Activated T-helper 1 cell treated with anti-CD3 and anti-CD28 coated beads, Interleukin-12 subunit alpha, Interleukin-12 subunit beta, Interleukin-2, Interleukin-4 antibody, amounts not matched to agents 30 ng/mL and 10 ng/mL and 1 ng/mL, durations not matched to agents 14 hours and 24 hours and 36 hours (primary cell): ENCODE measurements at regions not wholly inside any gene's neighbourhood (a gene's known extent, or its start where the extent isn't known, plus 50 kb on each side); places are given as distances from the start of the nearest gene placed in this dataset.
"Not testable (repeated sequence)": the region's sequence is repeated elsewhere in the genome, so short reads cannot be mapped to it uniquely, and the experiment has no call there.

Experiments used
- DNase-seq: peaks from one replicate; pipeline ENCODE4 v3.0.0; 2021; ENCODE audit warnings: low spot score
- H3K27ac Mint-ChIP-seq: one replicate; pipeline ENCODE4 v1.8.0; 2021; ENCODE audit warnings: mild to moderate bottlenecking, mixed read lengths
- H3K27me3 Mint-ChIP-seq: one replicate; pipeline ENCODE4 v1.8.0; 2022; ENCODE audit warnings: mild to moderate bottlenecking, moderate library complexity, mixed read lengths; ENCODE audit not compliant: insufficient read depth
- H3K36me3 Mint-ChIP-seq: one replicate; pipeline ENCODE4 v1.8.0; 2021; ENCODE audit warnings: low read depth, mixed read lengths
- H3K4me1 Mint-ChIP-seq: one replicate; pipeline ENCODE4 v1.8.0; 2021; ENCODE audit warnings: low read depth, mixed read lengths
- H3K4me3 Mint-ChIP-seq: one replicate; pipeline ENCODE4 v1.8.0; 2021; ENCODE audit warnings: mild to moderate bottlenecking, moderate library complexity, mixed read lengths
- H3K9me3 Mint-ChIP-seq: one replicate; pipeline ENCODE4 v1.8.0; 2021; ENCODE audit warnings: mixed read lengths
- intact Hi-C: fragments of 100-400 bp; cut with micrococcal nuclease; formaldehyde crosslinking; loops from one replicate; pipeline ENCODE4 v1.15.1; 2024

DNA sequence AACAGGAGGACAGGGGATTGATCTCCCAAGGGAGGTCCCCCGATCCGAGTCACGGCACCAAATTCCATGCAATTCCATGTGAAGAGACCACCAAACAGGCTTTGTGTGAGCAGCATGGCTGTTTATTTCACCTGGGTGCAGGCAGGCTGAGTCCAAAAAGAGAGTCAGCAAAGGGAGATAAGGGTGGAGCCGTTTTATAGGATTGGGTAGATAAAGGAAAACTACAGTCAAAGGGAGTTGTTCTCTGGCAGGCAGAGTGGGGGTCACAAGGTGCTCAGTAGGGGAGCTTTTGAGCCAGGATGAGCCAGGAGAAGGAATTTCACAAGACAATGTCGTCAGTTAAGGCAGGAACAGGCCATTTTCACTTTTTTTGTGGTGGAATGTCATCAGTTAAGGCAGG lies 752.7 kb downstream of the GALC start:
- H3K27ac Mint-ChIP-seq, H3K4me3 Mint-ChIP-seq, H3K27me3 Mint-ChIP-seq, intact Hi-C loops, DNase-seq, H3K4me1 Mint-ChIP-seq, H3K36me3 Mint-ChIP-seq: not testable (repeated sequence)
- peaks cover 25% of the 10 kb centered on the region for H3K9me3 Mint-ChIP-seq

DNA sequence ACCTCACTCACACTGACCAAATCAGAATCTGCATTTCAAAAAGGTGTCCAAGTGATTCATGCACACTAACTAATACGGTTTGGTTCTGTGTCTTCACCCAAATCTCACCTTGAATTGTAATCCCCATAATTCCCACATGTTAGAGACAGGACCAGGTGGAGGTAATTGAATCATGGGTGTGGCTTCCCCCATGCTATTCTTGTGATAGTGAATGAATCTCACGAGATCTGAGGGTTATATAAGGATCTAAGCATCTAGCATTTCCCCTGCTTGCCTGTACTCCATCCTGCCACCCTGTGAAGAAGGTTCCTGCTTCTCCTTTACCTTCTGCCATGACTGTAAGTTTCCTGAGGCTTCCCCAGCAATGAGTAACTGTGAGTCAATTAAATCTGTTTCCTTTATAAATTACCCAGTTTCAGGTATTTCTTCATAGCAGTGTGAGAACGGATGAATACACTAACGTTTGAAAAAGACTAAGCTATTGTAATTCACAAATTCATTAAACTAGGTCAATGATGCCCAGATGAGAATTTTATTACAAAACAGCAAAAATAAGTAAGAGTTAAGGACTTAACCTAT lies 759.1 kb downstream of the GALC start:
- intact Hi-C loops = no loop called here
- H3K9me3 Mint-ChIP-seq = peaks cover 34% of the 10 kb centered on the region
- no peaks in the 10 kb centered on the region for H3K27me3 Mint-ChIP-seq
- H3K27ac Mint-ChIP-seq = no peak overlapping the region
- no peak overlapping the region for H3K4me3 Mint-ChIP-seq
- H3K36me3 Mint-ChIP-seq = no peaks in the 10 kb centered on the region
- no peaks in the 10 kb centered on the region for H3K4me1 Mint-ChIP-seq
- no peak for DNase-seq

DNA sequence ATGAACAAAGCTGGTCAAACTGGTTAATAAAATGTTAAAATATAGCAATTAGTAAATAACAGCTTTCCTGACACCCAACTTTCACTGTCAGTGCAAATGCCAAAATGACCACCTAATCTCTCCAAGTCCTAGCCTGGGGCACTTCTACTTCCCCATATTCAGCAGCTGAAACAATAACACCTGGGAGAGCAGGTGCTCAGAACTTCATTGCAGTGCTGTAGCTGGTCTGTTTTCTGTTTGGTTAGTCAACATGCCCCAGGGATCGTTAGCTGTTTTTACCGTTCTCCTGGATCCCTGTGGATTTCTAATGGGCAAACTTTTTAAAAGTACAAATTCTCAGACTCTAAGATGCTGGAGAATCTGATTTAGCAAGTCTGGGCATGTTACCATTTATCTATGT lies 759.7 kb downstream of the GALC start:
- Mint-ChIP-seq H3K4me1 (no peaks in the 10 kb centered on the region), H3K36me3 (no peaks in the 10 kb centered on the region), H3K9me3 (peaks cover 34% of the 10 kb centered on the region), H3K27ac (no peak overlapping the region), H3K4me3 (no peak overlapping the region), H3K27me3 (no peaks in the 10 kb centered on the region)
- DNase-seq = no peak
- intact Hi-C loops = no loop called here

DNA sequence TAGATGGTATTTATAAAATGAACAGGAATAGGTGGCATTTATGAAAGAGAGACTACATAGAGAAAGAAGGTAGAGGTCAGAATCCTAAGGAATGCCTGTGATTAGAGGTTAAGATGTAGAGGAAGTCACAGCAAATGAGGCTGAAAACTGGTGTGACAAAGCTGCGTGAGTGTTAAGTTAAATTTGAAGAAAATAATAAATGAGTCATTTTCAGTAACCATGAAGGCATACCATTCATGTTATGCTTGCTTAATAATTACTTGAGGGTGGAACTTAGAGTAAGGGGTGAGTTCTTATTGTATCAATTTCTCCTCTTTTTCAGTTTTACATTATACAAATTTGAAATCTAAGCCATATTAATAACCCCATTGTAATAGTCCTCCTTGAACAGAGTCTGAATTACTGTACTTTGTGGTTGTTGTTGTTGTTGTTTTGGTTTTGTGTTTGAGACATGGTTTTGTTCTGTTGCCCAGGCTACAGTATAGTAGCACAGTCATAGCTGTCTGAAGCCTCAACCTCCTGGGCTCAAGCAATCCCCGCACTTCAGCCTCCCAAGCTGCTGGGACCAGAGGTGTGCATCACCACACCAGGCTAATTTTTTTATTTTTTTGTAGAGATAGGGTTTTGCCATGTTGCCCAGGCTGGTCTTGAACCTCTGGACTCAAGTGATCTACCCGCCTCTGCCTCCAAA lies 761.5 kb downstream of the GALC start:
- Mint-ChIP-seq H3K36me3 (no peaks in the 10 kb centered on the region), H3K4me1 (no peaks in the 10 kb centered on the region), H3K9me3 (peaks cover 21% of the 10 kb centered on the region), H3K4me3 (no peak overlapping the region), H3K27ac (no peak overlapping the region), H3K27me3 (no peaks in the 10 kb centered on the region)
- DNase-seq = no peak
- intact Hi-C loops = no loop called here

DNA sequence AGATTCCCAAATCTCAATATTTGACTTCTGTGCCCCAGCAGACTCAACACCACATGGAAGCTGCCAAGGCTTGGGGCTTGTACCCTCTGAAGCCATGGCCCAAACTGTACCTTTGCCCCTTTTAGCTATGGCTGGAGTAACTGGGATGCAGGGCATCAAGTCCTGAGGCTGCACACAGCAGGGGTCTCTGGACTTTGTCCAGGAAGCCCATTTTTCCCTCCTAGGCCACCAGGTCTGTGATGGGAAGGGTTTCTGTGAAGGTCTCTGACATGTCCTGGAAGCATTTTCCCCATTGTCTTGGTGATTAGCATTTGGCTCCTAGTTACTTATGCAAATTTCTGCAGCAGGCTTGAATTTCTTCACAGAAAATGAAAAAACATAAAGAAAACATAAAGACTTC lies 762.3 kb downstream of the GALC start:
- Mint-ChIP-seq H3K27me3 (no peaks in the 10 kb centered on the region), H3K9me3 (peaks cover 17% of the 10 kb centered on the region), H3K36me3 (no peaks in the 10 kb centered on the region), H3K27ac (no peak overlapping the region), H3K4me1 (no peaks in the 10 kb centered on the region), H3K4me3 (no peak overlapping the region)
- intact Hi-C loops = no loop called here
- no peak for DNase-seq

DNA sequence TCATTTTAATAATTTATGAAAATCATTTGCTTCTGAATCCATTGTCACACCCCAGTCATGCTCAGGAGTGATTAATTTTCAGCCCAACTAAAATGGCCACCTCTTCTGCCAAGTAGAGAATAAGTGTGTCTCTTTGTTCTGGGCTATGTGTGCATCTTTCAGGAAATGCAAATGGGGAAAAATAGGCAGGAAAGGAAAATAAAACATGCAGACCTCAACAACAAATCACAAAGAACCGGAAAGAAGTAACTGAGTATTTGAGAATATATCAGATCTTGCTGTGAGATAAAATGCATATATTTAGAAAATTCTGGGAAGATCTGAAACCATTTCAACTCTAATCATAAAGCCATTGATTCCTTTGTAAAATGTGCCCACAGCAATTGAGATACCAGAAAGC lies 763.9 kb downstream of the GALC start:
- Mint-ChIP-seq H3K9me3 (peaks cover 13% of the 10 kb centered on the region), H3K36me3 (no peaks in the 10 kb centered on the region), H3K4me1 (no peaks in the 10 kb centered on the region), H3K27ac (no peak overlapping the region), H3K4me3 (no peak overlapping the region), H3K27me3 (no peaks in the 10 kb centered on the region)
- intact Hi-C loops = no loop called here
- no peak for DNase-seq

DNA sequence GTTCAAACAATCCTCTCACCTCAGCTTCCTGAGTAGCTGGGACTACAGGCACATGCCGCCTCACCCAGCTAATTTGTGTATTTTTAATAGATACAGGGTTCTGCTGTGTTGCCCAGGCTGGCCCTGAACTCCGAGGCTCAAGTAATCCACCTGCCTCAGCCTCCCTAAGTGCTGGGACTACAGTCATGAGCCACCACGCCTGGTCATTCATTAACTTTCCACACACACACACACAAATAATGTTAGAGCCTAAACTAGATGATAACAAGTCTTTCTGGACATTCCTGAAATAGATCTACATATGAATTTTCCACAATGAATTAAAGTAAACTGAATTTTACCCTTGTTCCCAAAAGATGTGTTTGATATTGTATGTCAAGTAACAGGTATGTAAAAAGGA lies 776.0 kb downstream of the GALC start:
- intact Hi-C loops = no loop called here
- no peak for DNase-seq
- H3K36me3 Mint-ChIP-seq = no peaks in the 10 kb centered on the region
- H3K9me3 Mint-ChIP-seq = peaks cover 19% of the 10 kb centered on the region
- no peak overlapping the region for H3K4me3 Mint-ChIP-seq
- no peak overlapping the region for H3K27ac Mint-ChIP-seq
- no peaks in the 10 kb centered on the region for H3K27me3 Mint-ChIP-seq
- no peaks in the 10 kb centered on the region for H3K4me1 Mint-ChIP-seq

DNA sequence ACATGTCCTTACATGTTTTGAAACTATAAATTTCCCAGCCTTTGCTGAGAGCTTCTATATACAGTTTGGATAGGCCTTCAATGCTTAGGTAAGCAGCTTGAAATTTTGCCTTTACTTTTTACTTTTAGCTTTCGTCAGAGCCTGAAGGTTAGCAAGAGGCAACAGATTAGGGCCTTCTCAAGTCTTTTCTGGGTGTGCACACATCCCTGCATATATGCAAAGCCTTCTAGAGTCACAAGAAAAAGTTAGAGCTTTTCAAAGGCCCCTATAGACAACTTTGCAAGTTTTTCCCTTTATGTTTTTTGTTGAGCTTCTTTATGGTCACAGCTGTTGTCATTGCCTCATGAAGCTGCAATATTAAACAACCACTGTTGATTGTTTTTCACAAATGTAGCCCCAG lies 778.4 kb downstream of the GALC start:
- H3K4me1 Mint-ChIP-seq = no peaks in the 10 kb centered on the region
- no peak overlapping the region for H3K27ac Mint-ChIP-seq
- no peaks in the 10 kb centered on the region for H3K36me3 Mint-ChIP-seq
- H3K27me3 Mint-ChIP-seq = no peaks in the 10 kb centered on the region
- peaks cover 28% of the 10 kb centered on the region for H3K9me3 Mint-ChIP-seq
- no peak overlapping the region for H3K4me3 Mint-ChIP-seq
- no peak for DNase-seq
- intact Hi-C loops = no loop called here

DNA sequence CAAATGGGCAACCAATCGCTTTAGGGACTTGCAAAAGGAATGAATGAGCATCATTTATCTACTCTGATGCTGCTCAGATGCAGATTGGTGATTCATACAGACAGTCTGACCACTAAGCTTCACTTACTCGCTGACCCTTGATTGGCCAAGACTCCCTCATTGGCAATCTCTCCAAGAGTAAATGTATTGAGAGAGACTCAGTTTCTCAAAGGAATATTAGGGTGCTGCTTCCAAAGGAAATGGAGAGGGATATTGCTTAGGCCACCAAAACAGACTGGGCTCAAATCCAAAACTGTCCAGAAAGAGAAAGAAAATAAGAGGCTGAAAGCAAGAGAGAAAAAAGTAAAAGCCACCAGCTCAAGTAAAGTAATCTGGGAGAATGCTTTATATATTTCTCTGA lies 785.2 kb downstream of the GALC start:
- H3K36me3 Mint-ChIP-seq = no peaks in the 10 kb centered on the region
- no peaks in the 10 kb centered on the region for H3K27me3 Mint-ChIP-seq
- no peak overlapping the region for H3K27ac Mint-ChIP-seq
- intact Hi-C loops = no loop called here
- H3K4me1 Mint-ChIP-seq = no peaks in the 10 kb centered on the region
- DNase-seq = no peak
- H3K4me3 Mint-ChIP-seq = no peak overlapping the region
- peaks cover 8% of the 10 kb centered on the region for H3K9me3 Mint-ChIP-seq

DNA sequence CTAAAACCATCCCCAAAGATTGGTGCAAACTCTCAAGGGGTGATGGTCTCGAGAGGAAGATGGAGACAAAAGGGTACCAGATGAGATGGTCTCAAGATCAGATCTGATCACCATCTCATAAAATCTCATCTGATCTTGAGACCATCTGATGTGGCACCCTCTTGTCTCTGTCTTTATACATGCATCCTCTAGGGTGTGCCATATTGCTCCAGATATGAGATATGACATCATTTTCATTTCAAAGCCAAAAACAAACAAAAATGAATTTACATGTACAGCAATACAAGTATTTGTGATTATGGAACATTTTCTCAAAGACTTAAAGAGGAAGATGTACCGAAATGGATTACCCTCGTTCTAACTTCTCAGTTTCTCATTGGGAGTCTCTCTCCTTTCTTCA lies 787.2 kb downstream of the GALC start:
- Mint-ChIP-seq H3K27me3 (no peaks in the 10 kb centered on the region), H3K9me3 (peaks cover 7% of the 10 kb centered on the region), H3K36me3 (no peaks in the 10 kb centered on the region), H3K4me1 (no peaks in the 10 kb centered on the region), H3K27ac (no peak overlapping the region), H3K4me3 (no peak overlapping the region)
- intact Hi-C loops = no loop called here
- no peak for DNase-seq

DNA sequence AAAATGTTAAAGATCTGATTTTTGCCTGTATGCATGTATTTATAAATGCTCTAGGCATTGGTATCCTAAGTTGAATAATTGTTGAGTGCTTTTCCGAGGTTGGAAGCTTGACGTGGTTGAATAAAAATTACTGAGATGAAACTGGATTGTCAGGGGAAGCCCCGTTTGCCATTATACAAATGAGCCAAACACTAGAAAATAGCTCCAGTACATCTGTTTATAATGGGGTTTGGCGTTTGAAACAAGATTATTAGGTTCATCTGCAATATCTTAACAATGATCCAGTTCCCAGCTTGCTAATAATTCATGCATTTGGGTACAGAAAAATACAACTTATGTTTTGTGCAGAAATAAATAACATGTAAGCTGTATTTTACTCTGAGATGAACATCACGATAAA lies 789.6 kb downstream of the GALC start:
- intact Hi-C loops = no loop called here
- no peak for DNase-seq
- no peaks in the 10 kb centered on the region for H3K4me1 Mint-ChIP-seq
- no peak overlapping the region for H3K27ac Mint-ChIP-seq
- no peaks in the 10 kb centered on the region for H3K9me3 Mint-ChIP-seq
- H3K27me3 Mint-ChIP-seq = no peaks in the 10 kb centered on the region
- H3K36me3 Mint-ChIP-seq = no peaks in the 10 kb centered on the region
- no peak overlapping the region for H3K4me3 Mint-ChIP-seq

DNA sequence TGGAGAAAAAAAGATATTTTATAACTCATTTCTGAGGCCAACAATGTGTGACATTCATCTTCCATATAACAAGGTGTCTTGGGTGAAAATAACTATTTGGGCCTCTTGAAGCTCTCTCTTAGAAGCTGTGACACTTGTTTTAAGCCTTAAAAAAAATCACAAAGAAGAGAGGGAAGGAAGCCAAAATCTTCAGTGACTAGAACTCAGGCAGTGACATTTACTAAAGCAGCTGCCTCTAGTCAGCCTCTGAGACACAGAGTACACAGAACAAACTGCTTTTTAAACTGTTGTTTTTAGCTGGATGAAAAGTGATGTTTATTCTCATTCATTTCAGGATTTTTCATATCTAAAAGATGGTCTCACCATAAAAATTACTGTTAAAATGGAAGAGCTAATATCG lies 793.6 kb downstream of the GALC start:
- Mint-ChIP-seq H3K4me3 (no peak overlapping the region), H3K36me3 (no peaks in the 10 kb centered on the region), H3K4me1 (no peaks in the 10 kb centered on the region), H3K27me3 (no peaks in the 10 kb centered on the region), H3K27ac (no peak overlapping the region), H3K9me3 (peaks cover 10% of the 10 kb centered on the region)
- DNase-seq = no peak
- intact Hi-C loops = no loop called here

DNA sequence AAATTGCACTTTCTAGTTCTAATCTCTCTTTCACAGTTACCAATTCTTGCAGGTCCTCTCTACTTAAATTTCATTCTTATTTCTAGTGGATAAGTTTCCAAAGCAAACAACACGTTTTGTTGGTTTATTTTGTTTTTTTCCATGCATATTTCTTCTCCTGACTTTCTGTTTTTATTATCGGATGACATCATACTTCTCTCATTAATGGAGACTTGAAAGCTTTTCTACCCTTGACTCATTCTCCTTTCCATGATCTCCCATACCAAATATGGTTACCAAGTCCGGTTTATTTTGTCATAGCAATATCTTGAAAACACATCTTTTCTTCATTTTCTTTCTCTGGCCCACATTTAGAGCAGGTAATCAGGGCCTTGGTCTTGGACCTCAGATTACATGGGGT lies 796.5 kb downstream of the GALC start:
- no peaks in the 10 kb centered on the region for H3K27me3 Mint-ChIP-seq
- H3K9me3 Mint-ChIP-seq = peaks cover 27% of the 10 kb centered on the region
- H3K36me3 Mint-ChIP-seq = no peaks in the 10 kb centered on the region
- intact Hi-C loops = no loop called here
- no peak for DNase-seq
- no peak overlapping the region for H3K27ac Mint-ChIP-seq
- H3K4me3 Mint-ChIP-seq = no peak overlapping the region
- H3K4me1 Mint-ChIP-seq = no peaks in the 10 kb centered on the region

DNA sequence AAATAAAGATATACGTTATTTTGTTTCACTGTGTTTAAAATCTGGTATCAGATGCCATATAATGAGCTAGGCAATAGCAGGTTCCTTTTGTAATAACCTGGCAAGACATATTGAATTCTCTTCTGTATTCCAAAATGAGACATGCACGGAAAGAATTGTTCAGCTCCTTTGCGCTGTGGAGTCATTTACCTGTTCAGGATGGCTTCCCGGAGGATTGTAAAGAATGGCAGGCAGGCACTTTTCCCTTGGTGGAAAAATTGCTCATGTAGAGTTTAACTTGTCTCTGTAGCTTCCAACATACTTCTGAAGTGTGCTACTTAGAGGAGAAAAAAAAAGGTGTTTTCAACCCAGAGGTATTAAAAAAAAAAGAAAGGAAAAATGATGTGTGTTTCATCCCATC lies 805.2 kb downstream of the GALC start:
- no peak overlapping the region for H3K27ac Mint-ChIP-seq
- peaks cover 35% of the 10 kb centered on the region for H3K9me3 Mint-ChIP-seq
- H3K4me3 Mint-ChIP-seq = no peak overlapping the region
- intact Hi-C loops = no loop called here
- DNase-seq = no peak
- no peaks in the 10 kb centered on the region for H3K27me3 Mint-ChIP-seq
- H3K36me3 Mint-ChIP-seq = no peaks in the 10 kb centered on the region
- no peaks in the 10 kb centered on the region for H3K4me1 Mint-ChIP-seq
